WTC11 (cell line): ENCODE measurements at regions not wholly inside any gene's neighbourhood (a gene's known extent, or its start where the extent isn't known, plus 50 kb on each side); places are given as distances from the start of the nearest gene placed in this dataset.

ENCODE experiments used
- CTCF ChIP-seq: fragments of 200-600 bp; IDR thresholded peaks from 2 replicates; pipeline ENCODE4 v1.8.0; 2022; ENCODE audit warnings: antibody characterized with exemption
- ESRRA ChIP-seq: sonication (generic); formaldehyde crosslinking; IDR thresholded peaks from 2 replicates; pipeline ENCODE4 v1.8.1; 2022; ENCODE audit warnings: mild to moderate bottlenecking, missing genetic modification reagents, borderline replicate concordance
- HMGA2 ChIP-seq: fragments of 250-450 bp; sonication (Bioruptor Pico); IDR thresholded peaks from 2 replicates; pipeline ENCODE4 v1.4.0; 2021; ENCODE audit warnings: mild to moderate bottlenecking, moderate library complexity
- IRF2 ChIP-seq: sonication (generic); formaldehyde crosslinking; IDR thresholded peaks from 2 replicates; pipeline ENCODE4 v1.8.0; 2022; ENCODE audit warnings: low read depth, missing genetic modification reagents, borderline replicate concordance
- NFE2L1 ChIP-seq: sonication (generic); formaldehyde crosslinking; IDR thresholded peaks from 2 replicates; pipeline ENCODE4 v1.8.1; 2023; ENCODE audit warnings: missing genetic modification reagents
- NR3C1 ChIP-seq: sonication (generic); formaldehyde crosslinking; conservative IDR thresholded peaks from 2 replicates; pipeline ENCODE4 v1.8.1; 2023; ENCODE audit warnings: low read depth, mild to moderate bottlenecking, missing genetic modification reagents
- SMAD3 ChIP-seq: sonication (generic); formaldehyde crosslinking; IDR thresholded peaks from 2 replicates; pipeline ENCODE4 v1.8.0; 2022; ENCODE audit warnings: missing genetic modification reagents, mild to moderate bottlenecking, borderline replicate concordance
- ZNF121 ChIP-seq: sonication (generic); formaldehyde crosslinking; IDR thresholded peaks from 2 replicates; pipeline ENCODE4 v1.8.0; 2023; ENCODE audit warnings: missing genetic modification reagents
- ZNF232 ChIP-seq: sonication (generic); formaldehyde crosslinking; IDR thresholded peaks from 2 replicates; pipeline ENCODE4 v1.8.0; 2022; ENCODE audit warnings: mild to moderate bottlenecking, missing genetic modification reagents
- TF ChIP-seq, protein P1 (sequence below): sonication (generic); formaldehyde crosslinking; IDR thresholded peaks from 2 replicates; pipeline ENCODE4 v1.8.1; 2023; ENCODE audit warnings: mild to moderate bottlenecking, missing genetic modification reagents

DNA sequence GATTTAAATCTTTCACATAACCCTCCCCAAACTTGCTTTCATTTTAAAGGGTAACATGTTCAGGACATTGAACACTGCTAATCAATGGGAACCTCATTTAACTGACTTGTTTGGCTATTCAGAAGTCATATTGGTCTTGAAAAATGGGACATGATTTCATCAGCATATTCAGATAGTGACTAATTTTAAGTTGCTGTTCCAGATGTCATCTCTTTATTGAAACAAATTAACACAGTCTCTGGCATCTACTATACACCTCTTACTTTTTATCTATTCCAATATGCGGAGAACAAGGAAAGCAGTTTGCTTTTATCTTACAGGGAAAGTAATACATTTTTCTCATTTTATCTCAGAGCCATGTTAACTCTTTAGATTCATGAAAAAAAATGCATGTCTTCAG is 310.1 kb downstream of the S1PR1 start:
- TF ChIP-seq ESRRA (CRISPR knock-in tag), result no peak
- no peak for TF ChIP-seq CTCF
- TF ChIP-seq NFE2L1, result no peak
- TF ChIP-seq SMAD3 (CRISPR knock-in tag), result no peak
- TF ChIP-seq HMGA2 (CRISPR knock-in tag), result no peak
- TF ChIP-seq IRF2 (CRISPR knock-in tag), result no peak
- TF ChIP-seq, protein P1, sequence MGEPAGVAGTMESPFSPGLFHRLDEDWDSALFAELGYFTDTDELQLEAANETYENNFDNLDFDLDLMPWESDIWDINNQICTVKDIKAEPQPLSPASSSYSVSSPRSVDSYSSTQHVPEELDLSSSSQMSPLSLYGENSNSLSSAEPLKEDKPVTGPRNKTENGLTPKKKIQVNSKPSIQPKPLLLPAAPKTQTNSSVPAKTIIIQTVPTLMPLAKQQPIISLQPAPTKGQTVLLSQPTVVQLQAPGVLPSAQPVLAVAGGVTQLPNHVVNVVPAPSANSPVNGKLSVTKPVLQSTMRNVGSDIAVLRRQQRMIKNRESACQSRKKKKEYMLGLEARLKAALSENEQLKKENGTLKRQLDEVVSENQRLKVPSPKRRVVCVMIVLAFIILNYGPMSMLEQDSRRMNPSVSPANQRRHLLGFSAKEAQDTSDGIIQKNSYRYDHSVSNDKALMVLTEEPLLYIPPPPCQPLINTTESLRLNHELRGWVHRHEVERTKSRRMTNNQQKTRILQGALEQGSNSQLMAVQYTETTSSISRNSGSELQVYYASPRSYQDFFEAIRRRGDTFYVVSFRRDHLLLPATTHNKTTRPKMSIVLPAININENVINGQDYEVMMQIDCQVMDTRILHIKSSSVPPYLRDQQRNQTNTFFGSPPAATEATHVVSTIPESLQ (CRISPR knock-in tag), result no peak
- no peak for TF ChIP-seq ZNF232
- TF ChIP-seq ZNF121, result no peak
- no peak for TF ChIP-seq NR3C1 (CRISPR knock-in tag)
